ENCODE measurements at regions not wholly inside any gene's neighbourhood (a gene's known extent, or its start where the extent isn't known, plus 50 kb on each side); places are given as distances from the start of the nearest gene placed in this dataset.
"Not testable (repeated sequence)": the region's sequence is repeated elsewhere in the genome, so short reads cannot be mapped to it uniquely, and the experiment has no call there.

- Histone ChIP-seq H3K9me3 (replicated peaks) (no peaks in the 10 kb centered on the region), H3K27me3 (replicated peaks) (no peaks in the 10 kb centered on the region), H3K27ac (no peak overlapping the region), H3K36me3 (no peaks in the 10 kb centered on the region), H3K4me1 (replicated peaks) (peaks cover 57% of the 10 kb centered on the region), H3K4me3 (no peak overlapping the region)
- no peak for DNase-seq (ENCODE audit: low read depth in 1 of 2, low spot score in 2 of 2)
Observed at GRCh38 chr5:17054911-17055310, 118.8 kb upstream of the MYO10 start.

- Histone ChIP-seq H3K9me3 (replicated peaks) (no peaks in the 10 kb centered on the region), H3K4me1 (replicated peaks) (peaks cover 57% of the 10 kb centered on the region), H3K27me3 (replicated peaks) (no peaks in the 10 kb centered on the region), H3K27ac (peak overlapping the region; percentile 69), H3K36me3 (no peaks in the 10 kb centered on the region), H3K4me3 (no peak overlapping the region)
- peak; percentile 61 to 64 for DNase-seq (ENCODE audit: low read depth in 1 of 2, low spot score in 2 of 2)
Observed at GRCh38 chr5:17056141-17056631, 120.1 kb upstream of the MYO10 start.

GRCh38 chr5:17058438-17058837 is 122.3 kb upstream of the MYO10 start:
- H3K27ac ChIP-seq: no peak overlapping the region
- H3K9me3 ChIP-seq (replicated peaks): no peaks in the 10 kb centered on the region
- no peaks in the 10 kb centered on the region for H3K27me3 ChIP-seq (replicated peaks)
- no peak overlapping the region for H3K4me3 ChIP-seq
- no peaks in the 10 kb centered on the region for H3K36me3 ChIP-seq
- peak in 1 of 2 experiments; percentile 34 for DNase-seq (ENCODE audit: low read depth in 1 of 2, low spot score in 2 of 2)
- H3K4me1 ChIP-seq (replicated peaks): peaks cover 55% of the 10 kb centered on the region

- peaks cover 41% of the 10 kb centered on the region for H3K4me1 ChIP-seq (replicated peaks)
- H3K36me3 ChIP-seq: no peaks in the 10 kb centered on the region
- H3K27me3 ChIP-seq (replicated peaks): no peaks in the 10 kb centered on the region
- no peak overlapping the region for H3K4me3 ChIP-seq
- DNase-seq (ENCODE audit: low read depth in 1 of 2, low spot score in 2 of 2): no peak
- H3K27ac ChIP-seq: no peak overlapping the region
- H3K9me3 ChIP-seq (replicated peaks): no peaks in the 10 kb centered on the region
Observed at GRCh38 chr5:17061973-17062470, 125.9 kb upstream of the MYO10 start.

GRCh38 chr5:17062741-17063140 is 126.7 kb upstream of the MYO10 start:
- not testable (repeated sequence) for H3K9me3 ChIP-seq (replicated peaks); H3K4me3 ChIP-seq

GRCh38 chr5:17064241-17064640 is 128.2 kb upstream of the MYO10 start:
- Histone ChIP-seq H3K4me1 (replicated peaks) (peaks cover 21% of the 10 kb centered on the region), H3K4me3 (no peak overlapping the region), H3K27ac (no peak overlapping the region), H3K9me3 (replicated peaks) (no peaks in the 10 kb centered on the region), H3K36me3 (no peaks in the 10 kb centered on the region), H3K27me3 (replicated peaks) (no peaks in the 10 kb centered on the region)
- DNase-seq (ENCODE audit: low read depth in 1 of 2, low spot score in 2 of 2): no peak

More at GRCh38 chr5:17062741-17063140, 126.7 kb upstream of the MYO10 start:
- H3K27ac ChIP-seq; H3K27me3 ChIP-seq (replicated peaks); DNase-seq (ENCODE audit: low read depth in 1 of 2, low spot score in 2 of 2); H3K36me3 ChIP-seq: not testable (repeated sequence)
- H3K4me1 ChIP-seq (replicated peaks): peaks cover 34% of the 10 kb centered on the region

GRCh38 chr5:17065458-17065857 is 129.4 kb upstream of the MYO10 start:
- no peak for DNase-seq (ENCODE audit: low read depth in 1 of 2, low spot score in 2 of 2)
- H3K9me3 ChIP-seq (replicated peaks): no peaks in the 10 kb centered on the region

GRCh38 chr5:17066026-17066425 is 129.9 kb upstream of the MYO10 start:
- not testable (repeated sequence) for H3K27ac ChIP-seq; H3K4me3 ChIP-seq; H3K36me3 ChIP-seq; H3K9me3 ChIP-seq (replicated peaks); DNase-seq (ENCODE audit: low read depth in 1 of 2, low spot score in 2 of 2); H3K27me3 ChIP-seq (replicated peaks)
- H3K4me1 ChIP-seq (replicated peaks): peaks cover 14% of the 10 kb centered on the region

More at GRCh38 chr5:17065458-17065857, 129.4 kb upstream of the MYO10 start:
- Histone ChIP-seq H3K27ac (no peak overlapping the region), H3K27me3 (replicated peaks) (no peaks in the 10 kb centered on the region), H3K4me1 (replicated peaks) (peaks cover 14% of the 10 kb centered on the region), H3K4me3 (no peak overlapping the region), H3K36me3 (no peaks in the 10 kb centered on the region)

GRCh38 chr5:17067657-17068392 is 131.7 kb upstream of the MYO10 start:
- H3K4me1 ChIP-seq (replicated peaks): peaks cover 14% of the 10 kb centered on the region
- no peaks in the 10 kb centered on the region for H3K9me3 ChIP-seq (replicated peaks)

GRCh38 chr5:17069995-17070511 is 134.0 kb upstream of the MYO10 start:
- no peak overlapping the region for H3K27ac ChIP-seq
- H3K36me3 ChIP-seq: no peaks in the 10 kb centered on the region
- DNase-seq (ENCODE audit: low read depth in 1 of 2, low spot score in 2 of 2): no peak
- H3K27me3 ChIP-seq (replicated peaks): no peaks in the 10 kb centered on the region
- no peak overlapping the region for H3K4me3 ChIP-seq
- no peaks in the 10 kb centered on the region for H3K4me1 ChIP-seq (replicated peaks)
- no peaks in the 10 kb centered on the region for H3K9me3 ChIP-seq (replicated peaks)

More at GRCh38 chr5:17067657-17068392, 131.7 kb upstream of the MYO10 start:
- DNase-seq (ENCODE audit: low read depth in 1 of 2, low spot score in 2 of 2): no peak
- H3K36me3 ChIP-seq: no peaks in the 10 kb centered on the region
- no peak overlapping the region for H3K4me3 ChIP-seq
- H3K27ac ChIP-seq: no peak overlapping the region
- no peaks in the 10 kb centered on the region for H3K27me3 ChIP-seq (replicated peaks)

GRCh38 chr5:17070647-17071046 is 134.6 kb upstream of the MYO10 start:
- DNase-seq (ENCODE audit: low read depth in 1 of 2, low spot score in 2 of 2): no peak
- H3K36me3 ChIP-seq: no peaks in the 10 kb centered on the region
- no peaks in the 10 kb centered on the region for H3K27me3 ChIP-seq (replicated peaks)
- H3K27ac ChIP-seq: no peak overlapping the region
- no peaks in the 10 kb centered on the region for H3K4me1 ChIP-seq (replicated peaks)
- no peak overlapping the region for H3K4me3 ChIP-seq
- H3K9me3 ChIP-seq (replicated peaks): no peaks in the 10 kb centered on the region

- no peak for DNase-seq (ENCODE audit: low read depth in 1 of 2, low spot score in 2 of 2)
- no peaks in the 10 kb centered on the region for H3K36me3 ChIP-seq
- no peak overlapping the region for H3K27ac ChIP-seq
Observed at GRCh38 chr5:17075236-17075635, 139.1 kb upstream of the MYO10 start.

GRCh38 chr5:17076272-17076671 is 140.2 kb upstream of the MYO10 start:
- Histone ChIP-seq H3K36me3 (no peaks in the 10 kb centered on the region), H3K4me3 (no peak overlapping the region)

More at GRCh38 chr5:17075236-17075635, 139.1 kb upstream of the MYO10 start:
- Histone ChIP-seq H3K27me3 (replicated peaks) (no peaks in the 10 kb centered on the region), H3K4me1 (replicated peaks) (peaks cover 13% of the 10 kb centered on the region), H3K9me3 (replicated peaks) (no peaks in the 10 kb centered on the region), H3K4me3 (no peak overlapping the region)

GRCh38 chr5:17077440-17078233 is 139.8 kb upstream of the BASP1 start:
- Histone ChIP-seq H3K9me3 (replicated peaks) (no peaks in the 10 kb centered on the region), H3K27me3 (replicated peaks) (no peaks in the 10 kb centered on the region), H3K4me3 (no peak overlapping the region), H3K27ac (no peak overlapping the region), H3K4me1 (replicated peaks) (peaks cover 27% of the 10 kb centered on the region), H3K36me3 (no peaks in the 10 kb centered on the region)
- no peak for DNase-seq (ENCODE audit: low read depth in 1 of 2, low spot score in 2 of 2)

More at GRCh38 chr5:17076272-17076671, 140.2 kb upstream of the MYO10 start:
- H3K27me3 ChIP-seq (replicated peaks): no peaks in the 10 kb centered on the region
- no peak for DNase-seq (ENCODE audit: low read depth in 1 of 2, low spot score in 2 of 2)
- no peaks in the 10 kb centered on the region for H3K9me3 ChIP-seq (replicated peaks)
- no peak overlapping the region for H3K27ac ChIP-seq
- H3K4me1 ChIP-seq (replicated peaks): peaks cover 23% of the 10 kb centered on the region

Data from SJSA1 (cell line).